ENCODE measurements at regions not wholly inside any gene's neighbourhood (a gene's known extent, or its start where the extent isn't known, plus 50 kb on each side); places are given as distances from the start of the nearest gene placed in this dataset.

- no peak for DNase-seq (ENCODE audit: low spot score)
These were observed 51.3 kb downstream of the TET3 start for GRCh38 chr2:74036010-74036409.

GRCh38 chr2:74036450-74037195, 51.9 kb downstream of the TET3 start:
- no peak for DNase-seq (ENCODE audit: low spot score)

- peak; percentile 68 for DNase-seq (ENCODE audit: low spot score)
These were observed 52.7 kb downstream of the TET3 start for GRCh38 chr2:74037379-74037860.

- no peak for DNase-seq (ENCODE audit: low spot score)
These were observed 54.9 kb downstream of the TET3 start for GRCh38 chr2:74039611-74040010.

GRCh38 chr2:74041182-74041581, 56.5 kb downstream of the TET3 start:
- DNase-seq (ENCODE audit: low spot score): no peak

GRCh38 chr2:74041726-74042125, 57.0 kb downstream of the TET3 start:
- no peak for DNase-seq (ENCODE audit: low spot score)

- no peak for DNase-seq (ENCODE audit: low spot score)
These were observed 57.9 kb downstream of the TET3 start for GRCh38 chr2:74042606-74043005.

- DNase-seq (ENCODE audit: low spot score): no peak
These were observed 58.9 kb downstream of the TET3 start for GRCh38 chr2:74043345-74044329.

GRCh38 chr2:74044999-74045398, 60.3 kb downstream of the TET3 start:
- DNase-seq (ENCODE audit: low spot score): no peak

GRCh38 chr2:74045454-74045853, 60.7 kb downstream of the TET3 start:
- peak; percentile 48 for DNase-seq (ENCODE audit: low spot score)

GRCh38 chr2:74046441-74046840, 61.7 kb downstream of the TET3 start:
- no peak for DNase-seq (ENCODE audit: low spot score)

GRCh38 chr2:74047152-74047551, 62.4 kb downstream of the TET3 start:
- no peak for DNase-seq (ENCODE audit: low spot score)

- DNase-seq (ENCODE audit: low spot score): no peak
These were observed 63.4 kb downstream of the TET3 start for GRCh38 chr2:74048147-74048546.

GRCh38 chr2:74048843-74049519, 64.3 kb downstream of the TET3 start:
- no peak for DNase-seq (ENCODE audit: low spot score)

- DNase-seq (ENCODE audit: low spot score): no peak
These were observed 65.4 kb downstream of the TET3 start for GRCh38 chr2:74050151-74050550.

- DNase-seq (ENCODE audit: low spot score): no peak
These were observed 66.8 kb downstream of the TET3 start for GRCh38 chr2:74051504-74051903.

GRCh38 chr2:74052732-74053710, 68.3 kb downstream of the TET3 start:
- DNase-seq (ENCODE audit: low spot score): no peak

GRCh38 chr2:74053959-74054715, 69.4 kb downstream of the TET3 start:
- no peak for DNase-seq (ENCODE audit: low spot score)

GRCh38 chr2:74059137-74059775, 74.5 kb downstream of the TET3 start:
- DNase-seq (ENCODE audit: low spot score): no peak

- DNase-seq (ENCODE audit: low spot score): no peak
These were observed 78.8 kb downstream of the TET3 start for GRCh38 chr2:74063486-74063885.

Measured in AG08396 (cell line).